ENCODE measurements at regions not wholly inside any gene's neighbourhood (a gene's known extent, or its start where the extent isn't known, plus 50 kb on each side); places are given as distances from the start of the nearest gene placed in this dataset.

DNA sequence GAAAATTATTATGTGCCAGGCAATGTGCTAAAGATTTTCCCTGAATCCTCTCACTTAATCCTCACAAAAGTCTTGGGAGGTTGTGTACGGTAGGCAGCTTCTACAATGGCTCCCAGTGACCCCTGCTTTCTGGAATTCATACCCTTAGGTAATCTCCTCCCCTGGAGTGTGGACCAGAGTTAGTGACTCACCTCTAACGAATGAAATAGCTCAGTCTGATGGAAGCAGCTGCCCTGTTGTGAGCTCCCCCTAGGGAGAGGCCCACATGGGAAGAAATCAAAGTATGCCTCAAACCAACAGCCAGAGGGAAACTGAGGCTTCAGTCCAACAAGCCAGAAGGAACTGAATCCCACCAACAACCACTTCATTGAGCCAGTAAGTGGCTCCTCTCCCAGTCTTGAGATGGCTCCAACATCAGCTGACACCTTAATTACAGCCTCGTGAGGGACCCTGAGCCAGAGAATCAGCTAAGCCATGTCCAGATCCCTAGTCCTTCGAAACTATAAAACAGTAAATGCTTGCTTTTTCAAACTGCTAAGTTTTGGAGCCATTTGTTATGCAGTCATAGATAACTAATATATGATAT lies 98.9 kb upstream of the ISX start:
- H3K4me3 ChIP-seq (ENCODE audit: low read depth, low read length) = no peak overlapping the region
- TF ChIP-seq, protein P1, sequence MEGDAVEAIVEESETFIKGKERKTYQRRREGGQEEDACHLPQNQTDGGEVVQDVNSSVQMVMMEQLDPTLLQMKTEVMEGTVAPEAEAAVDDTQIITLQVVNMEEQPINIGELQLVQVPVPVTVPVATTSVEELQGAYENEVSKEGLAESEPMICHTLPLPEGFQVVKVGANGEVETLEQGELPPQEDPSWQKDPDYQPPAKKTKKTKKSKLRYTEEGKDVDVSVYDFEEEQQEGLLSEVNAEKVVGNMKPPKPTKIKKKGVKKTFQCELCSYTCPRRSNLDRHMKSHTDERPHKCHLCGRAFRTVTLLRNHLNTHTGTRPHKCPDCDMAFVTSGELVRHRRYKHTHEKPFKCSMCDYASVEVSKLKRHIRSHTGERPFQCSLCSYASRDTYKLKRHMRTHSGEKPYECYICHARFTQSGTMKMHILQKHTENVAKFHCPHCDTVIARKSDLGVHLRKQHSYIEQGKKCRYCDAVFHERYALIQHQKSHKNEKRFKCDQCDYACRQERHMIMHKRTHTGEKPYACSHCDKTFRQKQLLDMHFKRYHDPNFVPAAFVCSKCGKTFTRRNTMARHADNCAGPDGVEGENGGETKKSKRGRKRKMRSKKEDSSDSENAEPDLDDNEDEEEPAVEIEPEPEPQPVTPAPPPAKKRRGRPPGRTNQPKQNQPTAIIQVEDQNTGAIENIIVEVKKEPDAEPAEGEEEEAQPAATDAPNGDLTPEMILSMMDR (IDR thresholded peaks at IDR 0.05; ENCODE audit: borderline replicate concordance, insufficient read depth, low read depth, low read length) = no peak

GRCh38 chr22:34969001-34969790 lies 96.8 kb upstream of the ISX start:
- TF ChIP-seq, protein P1 (IDR thresholded peaks at IDR 0.05; ENCODE audit: borderline replicate concordance, insufficient read depth, low read depth, low read length) = no peak
- no peak overlapping the region for H3K4me3 ChIP-seq (ENCODE audit: low read depth, low read length)

- TF ChIP-seq, protein P1 (IDR thresholded peaks at IDR 0.05; ENCODE audit: borderline replicate concordance, insufficient read depth, low read depth, low read length) = no peak
- no peak overlapping the region for H3K4me3 ChIP-seq (ENCODE audit: low read depth, low read length)
These were observed 94.5 kb upstream of the ISX start for GRCh38 chr22:34971456-34971855.

- TF ChIP-seq, protein P1 (IDR thresholded peaks at IDR 0.05; ENCODE audit: borderline replicate concordance, insufficient read depth, low read depth, low read length) = no peak
- no peak overlapping the region for H3K4me3 ChIP-seq (ENCODE audit: low read depth, low read length)
These were observed 93.6 kb upstream of the ISX start for GRCh38 chr22:34972191-34972897.

GRCh38 chr22:34973016-34973415 lies 92.9 kb upstream of the ISX start:
- TF ChIP-seq, protein P1 (IDR thresholded peaks at IDR 0.05; ENCODE audit: borderline replicate concordance, insufficient read depth, low read depth, low read length) = no peak
- H3K4me3 ChIP-seq (ENCODE audit: low read depth, low read length) = no peak overlapping the region

DNA sequence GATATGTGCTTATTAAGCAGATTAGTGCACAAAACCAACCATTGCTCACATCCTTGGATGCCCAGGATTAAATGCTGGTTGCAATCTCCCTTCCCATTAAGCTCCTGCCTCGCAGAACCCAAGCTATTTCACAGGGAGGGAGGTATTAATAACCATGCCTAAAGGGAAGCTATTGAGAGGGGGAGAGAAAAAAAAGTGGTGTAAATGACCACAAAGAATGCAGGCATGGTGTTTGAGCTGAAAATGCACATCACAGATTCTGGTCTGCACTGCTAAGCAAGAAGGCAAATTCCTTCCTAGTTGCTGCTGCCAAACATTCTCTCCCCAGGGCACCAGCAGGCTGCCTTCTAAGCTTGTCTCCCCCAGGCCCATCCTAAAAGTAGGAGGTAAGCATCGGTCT lies 92.0 kb upstream of the ISX start:
- TF ChIP-seq, protein P1 (IDR thresholded peaks at IDR 0.05; ENCODE audit: borderline replicate concordance, insufficient read depth, low read depth, low read length) = no peak
- H3K4me3 ChIP-seq (ENCODE audit: low read depth, low read length) = no peak overlapping the region

Data from GM12875 (cell line).